C4-2B (cell line): ENCODE measurements at regions not wholly inside any gene's neighbourhood (a gene's known extent, or its start where the extent isn't known, plus 50 kb on each side); places are given as distances from the start of the nearest gene placed in this dataset.

Experiments used
- CTCF ChIP-seq: fragments of 450-650 bp; conservative IDR thresholded peaks from 2 replicates; pipeline ENCODE4 v1.5.1; 2017; ENCODE audit warnings: mild to moderate bottlenecking
- ZFX ChIP-seq: fragments of 450-650 bp; IDR thresholded peaks from 2 replicates; pipeline ENCODE4 v1.6.1; 2017

GRCh38 chr18:60892441-60892840 lies 440.8 kb upstream of the CDH20 start:
- TF ChIP-seq CTCF (no peak), ZFX (no peak)
